NCI-H146 (cell line): ENCODE measurements at regions not wholly inside any gene's neighbourhood (a gene's known extent, or its start where the extent isn't known, plus 50 kb on each side); places are given as distances from the start of the nearest gene placed in this dataset.

Source experiments
- DNase-seq: peaks from one replicate; lab custom pipeline; 2025; lab: John Stamatoyannopoulos, UW

DNA sequence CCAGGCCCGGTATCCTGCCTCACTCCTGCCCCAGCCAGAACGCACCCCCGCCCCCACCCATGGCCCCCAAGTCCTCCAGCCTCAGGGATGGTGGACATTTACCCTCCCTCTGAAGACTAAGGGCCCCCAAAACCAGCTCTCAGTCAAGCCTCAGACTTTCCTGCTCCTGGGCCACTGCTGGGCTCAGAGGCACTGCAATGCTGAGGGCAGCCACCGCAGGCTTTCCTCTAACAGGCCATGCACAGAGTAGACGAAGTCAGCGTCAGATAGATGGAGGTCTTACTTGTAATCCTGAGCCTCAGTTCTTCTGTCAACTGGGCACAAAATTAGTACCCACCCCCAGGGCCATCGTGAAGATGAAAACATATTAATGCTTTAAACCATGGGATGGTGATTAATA is 92.6 kb downstream of the TTC32 start:
- no peak for DNase-seq

DNA sequence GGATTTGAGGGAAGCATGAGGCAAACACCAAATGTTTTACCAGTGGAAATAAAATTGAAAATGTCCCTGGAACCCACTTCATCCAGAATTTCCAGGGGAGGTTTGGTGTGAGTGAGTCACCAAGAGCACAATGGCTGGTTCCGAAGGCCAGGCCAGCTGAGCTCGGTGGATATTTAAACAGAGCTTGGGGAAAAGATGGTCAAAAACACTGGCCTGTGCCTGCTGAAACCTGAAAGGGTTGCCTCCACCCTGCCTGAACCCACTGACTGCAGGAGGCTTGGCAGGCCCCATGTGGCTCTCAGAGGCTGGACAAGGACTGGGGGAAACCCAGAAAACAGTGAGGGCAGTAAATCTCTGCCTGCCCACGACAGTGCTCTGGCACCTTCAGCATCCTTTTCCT is 93.9 kb downstream of the TTC32 start:
- no peak for DNase-seq

DNA sequence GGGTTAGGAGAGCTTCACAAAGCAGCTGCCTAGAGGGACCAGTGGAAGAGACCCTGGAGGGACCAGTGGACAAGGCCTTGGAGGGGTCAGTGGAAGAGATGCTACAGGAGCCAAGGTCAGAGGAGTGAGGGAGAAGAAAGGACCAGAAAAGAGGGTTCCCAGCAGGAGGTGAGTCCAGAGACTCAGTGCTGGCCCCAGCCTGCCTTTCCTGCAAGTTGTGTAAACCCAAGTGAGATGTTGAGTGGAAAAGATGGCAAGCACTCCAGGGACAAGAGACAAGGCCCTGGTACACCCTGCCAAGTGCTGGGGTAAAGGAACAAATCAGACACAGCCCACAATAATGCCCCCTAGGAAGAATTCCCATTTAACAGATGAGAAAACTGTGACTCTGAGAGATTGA is 94.4 kb downstream of the TTC32 start:
- no peak for DNase-seq

DNA sequence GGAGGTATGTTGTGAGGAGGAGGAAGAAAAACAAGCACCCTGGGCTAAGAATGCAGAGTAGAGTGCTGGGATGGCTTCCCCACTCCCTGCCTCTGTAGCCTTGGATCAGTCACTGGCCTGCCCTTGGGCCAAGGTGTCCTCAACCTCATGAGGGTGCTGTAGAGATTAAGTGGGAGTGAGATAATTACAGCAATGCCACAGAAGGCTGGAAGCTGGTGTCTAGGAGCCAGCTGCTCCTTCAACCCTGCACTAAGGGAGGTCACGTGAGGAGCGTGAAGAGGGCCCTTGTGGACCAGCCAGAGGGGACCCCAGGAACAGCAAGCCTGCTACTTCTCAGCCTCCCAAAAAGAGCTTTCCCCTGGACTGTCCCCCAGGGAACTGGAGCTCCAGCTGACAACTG is 95.2 kb downstream of the TTC32 start:
- no peak for DNase-seq

DNA sequence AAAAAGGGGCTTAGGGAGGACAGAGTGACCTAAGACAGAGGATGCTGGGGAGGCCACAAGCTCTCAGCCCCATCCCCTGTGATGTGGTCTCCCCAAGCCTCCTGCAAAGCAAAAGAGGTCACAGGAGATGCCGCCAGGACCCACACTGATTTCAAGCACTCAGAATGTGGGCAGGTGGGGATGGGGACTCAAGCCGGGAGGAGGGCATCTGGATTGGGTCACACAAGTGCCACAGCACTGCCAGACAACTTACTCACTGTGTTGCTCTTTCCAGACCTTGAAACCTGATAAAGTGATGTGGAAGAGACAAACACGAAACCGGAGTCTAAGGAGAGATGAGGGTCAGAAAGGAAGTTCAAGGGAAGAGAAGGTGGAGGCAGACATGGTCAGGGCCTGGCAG is 95.7 kb downstream of the TTC32 start:
- DNase-seq: no peak

DNA sequence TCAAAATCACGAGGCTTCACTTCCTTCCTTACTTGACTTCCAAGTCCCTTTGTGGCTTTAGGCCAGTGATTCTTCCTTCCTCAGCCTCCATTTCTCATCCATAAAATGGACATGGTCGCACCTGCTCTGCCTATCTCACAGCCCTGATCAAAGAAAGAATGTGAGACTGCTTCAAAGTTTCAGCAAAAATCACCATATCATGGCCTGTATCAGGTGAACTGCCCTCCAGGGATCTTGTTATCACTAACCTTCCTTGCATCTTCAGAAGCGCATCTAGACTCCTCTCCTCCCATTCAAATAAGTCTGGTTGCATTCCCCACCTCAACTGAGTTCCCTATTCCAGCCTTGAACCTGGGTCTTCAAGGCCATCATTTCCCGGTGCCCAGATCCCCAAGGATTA is 96.5 kb downstream of the TTC32 start:
- DNase-seq: no peak

DNA sequence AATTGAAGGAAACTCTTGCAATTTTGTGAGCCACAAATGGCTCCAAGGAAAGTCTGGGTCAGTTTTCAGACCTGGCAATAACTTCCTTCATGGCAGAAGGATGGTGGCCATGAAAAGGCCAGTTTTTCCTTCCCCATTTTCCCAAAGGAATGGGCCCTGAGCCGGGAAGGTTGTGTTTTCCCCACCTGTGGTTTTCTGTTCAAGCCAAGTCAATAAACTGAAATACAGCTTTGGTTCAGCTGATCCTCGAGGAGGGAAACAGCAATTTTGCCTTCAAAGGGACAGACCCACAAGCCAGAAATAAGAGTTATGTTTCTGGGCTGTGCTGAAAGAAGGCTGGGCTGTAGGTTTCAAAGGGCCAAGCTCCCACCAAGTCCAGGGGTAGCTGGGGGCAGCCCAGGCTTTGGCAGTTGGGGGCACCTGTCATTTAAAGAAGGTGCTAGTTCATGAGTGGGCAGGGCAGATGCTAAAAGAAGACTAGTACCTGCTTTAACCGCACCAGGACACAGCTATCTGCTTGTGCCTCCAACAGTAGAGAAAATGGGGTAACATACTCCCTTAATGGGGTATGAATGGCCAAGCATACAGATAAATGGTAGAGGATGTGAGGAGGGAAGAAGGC is 97.0 kb downstream of the TTC32 start:
- no peak for DNase-seq

DNA sequence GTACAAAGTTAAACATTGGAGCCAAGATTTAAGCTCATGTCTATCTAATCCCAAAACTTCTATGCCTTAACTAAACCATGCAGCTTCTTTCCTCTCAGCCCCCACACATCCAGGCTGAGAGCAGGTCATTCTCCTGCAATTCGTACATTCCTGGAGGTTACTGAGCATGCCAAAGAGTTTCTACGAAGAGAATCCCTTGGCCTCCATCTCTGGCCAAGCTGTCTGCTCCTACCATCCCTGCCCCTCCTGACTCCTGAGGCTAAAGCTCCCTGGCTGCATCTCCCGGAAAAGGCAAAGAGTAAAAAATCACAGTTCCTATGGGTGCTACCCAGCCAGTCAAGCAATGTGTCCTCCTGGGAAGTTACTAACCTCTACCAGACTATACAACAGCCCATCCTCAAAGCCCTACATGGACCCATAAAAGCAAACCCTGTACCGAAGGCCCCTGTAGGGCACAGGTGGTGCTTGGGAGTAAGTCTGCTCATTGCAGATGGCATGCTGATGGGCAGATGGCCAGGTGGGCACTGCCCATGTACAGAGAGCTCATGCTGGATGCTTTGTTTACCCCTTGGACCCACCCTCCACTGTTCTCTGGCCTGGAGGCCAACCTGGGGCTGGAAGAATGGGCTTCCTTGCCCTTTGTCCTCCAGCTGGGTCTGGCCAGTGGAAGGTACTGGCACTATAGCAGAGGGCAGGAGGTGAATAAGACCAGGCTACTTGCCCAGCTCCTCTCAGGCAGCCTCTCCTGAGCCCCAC is 99.5 kb downstream of the TTC32 start:
- DNase-seq: no peak

DNA sequence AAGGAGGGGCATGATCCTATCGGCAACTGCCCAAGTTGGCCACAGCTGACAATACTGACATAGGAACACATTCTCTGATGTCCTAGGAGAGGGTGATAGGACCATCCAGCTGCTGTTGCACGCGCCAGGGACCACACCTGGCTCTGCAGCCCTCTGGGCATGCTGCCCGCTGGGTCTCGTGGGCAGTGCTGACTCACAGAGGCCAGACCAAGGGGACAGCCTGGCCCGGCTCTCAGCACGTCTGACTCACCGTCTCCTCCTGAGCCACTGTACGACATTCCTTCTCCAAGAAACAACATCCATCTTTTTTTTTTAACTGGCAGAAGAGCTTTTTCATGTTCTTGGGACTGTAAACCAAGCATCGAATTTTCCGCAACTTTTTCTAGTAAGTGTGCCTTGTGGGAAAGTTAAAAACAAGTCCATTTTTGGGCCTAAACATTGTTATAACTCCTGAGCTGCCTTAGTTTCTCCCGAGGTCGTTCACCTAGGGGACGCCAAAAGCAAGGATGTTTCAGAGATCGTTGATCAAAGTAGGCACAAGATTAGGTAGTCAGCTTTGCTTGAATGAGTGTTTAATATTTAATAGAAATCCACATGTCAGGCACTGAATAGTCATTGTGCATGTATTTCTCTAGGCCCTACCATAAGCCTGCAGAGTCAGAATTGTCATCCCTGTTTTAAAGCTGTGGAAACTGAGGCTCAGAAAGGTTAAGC is 100.3 kb downstream of the TTC32 start:
- no peak for DNase-seq

DNA sequence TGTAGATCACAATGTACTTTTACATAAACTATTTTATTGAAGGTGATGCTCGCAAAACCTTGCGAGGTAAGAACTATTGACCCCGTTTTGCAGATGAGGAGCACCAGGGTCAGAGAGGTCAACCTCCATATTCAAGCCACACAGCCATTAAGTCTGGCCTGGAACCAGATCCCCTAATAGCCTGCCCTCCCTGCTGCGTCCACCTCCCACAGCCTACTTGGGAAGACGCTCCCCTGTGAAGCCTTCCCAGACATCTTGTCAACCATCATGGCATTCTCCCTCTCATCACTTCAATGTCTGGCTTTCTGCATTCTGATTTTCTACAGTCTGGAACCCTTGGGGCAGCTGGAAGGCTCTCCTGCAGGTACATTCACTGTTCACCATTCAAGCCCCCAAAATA is 101.0 kb downstream of the TTC32 start:
- DNase-seq: no peak

DNA sequence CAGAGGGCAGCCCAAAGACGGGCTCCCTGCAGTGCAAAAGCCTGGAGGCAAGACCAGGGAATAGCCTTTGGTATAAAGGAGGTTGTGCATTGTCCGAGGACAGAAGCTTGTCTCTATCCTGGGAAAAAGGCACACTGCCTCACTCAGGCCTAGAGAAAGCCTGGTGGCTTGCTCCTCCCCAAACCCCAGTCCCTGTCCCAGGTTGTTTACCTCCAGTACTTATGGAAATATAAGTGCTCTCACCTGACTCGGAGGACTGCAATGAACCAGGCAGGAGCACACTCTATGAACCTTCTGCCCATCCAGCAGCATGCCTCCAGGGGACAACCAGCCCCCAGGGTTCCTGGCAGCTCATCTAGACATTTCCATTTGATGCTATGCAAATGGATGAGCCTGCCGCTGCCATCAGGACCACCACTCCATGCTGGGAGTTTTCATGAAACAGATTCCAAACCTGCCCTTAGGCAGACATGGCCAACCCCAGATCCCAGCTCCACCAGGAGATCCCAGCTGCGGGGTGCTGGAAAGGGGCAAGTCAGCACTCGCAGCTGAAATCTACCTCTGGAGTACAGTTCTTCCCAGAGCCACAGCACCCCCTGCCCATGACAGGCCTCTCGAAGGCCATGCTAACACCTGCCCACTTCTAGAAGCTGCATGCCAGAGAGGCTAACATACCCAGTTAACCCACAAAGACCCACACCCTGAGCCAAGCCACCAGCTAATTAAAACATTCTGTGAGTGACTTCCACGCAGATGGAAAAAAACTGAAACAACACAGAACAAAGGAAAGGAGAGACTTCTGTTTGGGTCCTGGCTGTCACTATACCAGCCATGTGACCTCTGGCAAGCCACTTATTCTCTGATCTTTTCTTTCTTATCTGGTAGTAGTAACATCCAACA is 101.7 kb downstream of the TTC32 start:
- no peak for DNase-seq

DNA sequence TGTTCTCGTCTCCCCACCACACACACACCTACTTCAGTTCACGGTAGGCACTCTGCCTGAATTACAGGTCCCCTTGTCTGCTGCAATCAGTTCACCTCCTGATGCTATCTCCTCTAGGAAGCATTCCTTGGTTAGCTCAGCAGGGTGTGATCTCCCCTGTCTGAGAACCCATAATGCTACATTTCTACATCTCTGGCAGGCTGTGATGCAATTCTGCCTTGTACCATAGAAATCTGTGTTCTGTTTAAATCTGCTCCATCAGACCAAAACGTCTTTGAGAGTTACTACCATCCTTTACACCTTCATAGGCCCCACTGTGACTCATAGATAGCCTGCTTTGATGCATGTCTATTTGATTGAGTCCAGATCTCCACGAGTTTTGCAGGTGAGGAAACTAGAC is 103.9 kb downstream of the TTC32 start:
- DNase-seq: no peak

DNA sequence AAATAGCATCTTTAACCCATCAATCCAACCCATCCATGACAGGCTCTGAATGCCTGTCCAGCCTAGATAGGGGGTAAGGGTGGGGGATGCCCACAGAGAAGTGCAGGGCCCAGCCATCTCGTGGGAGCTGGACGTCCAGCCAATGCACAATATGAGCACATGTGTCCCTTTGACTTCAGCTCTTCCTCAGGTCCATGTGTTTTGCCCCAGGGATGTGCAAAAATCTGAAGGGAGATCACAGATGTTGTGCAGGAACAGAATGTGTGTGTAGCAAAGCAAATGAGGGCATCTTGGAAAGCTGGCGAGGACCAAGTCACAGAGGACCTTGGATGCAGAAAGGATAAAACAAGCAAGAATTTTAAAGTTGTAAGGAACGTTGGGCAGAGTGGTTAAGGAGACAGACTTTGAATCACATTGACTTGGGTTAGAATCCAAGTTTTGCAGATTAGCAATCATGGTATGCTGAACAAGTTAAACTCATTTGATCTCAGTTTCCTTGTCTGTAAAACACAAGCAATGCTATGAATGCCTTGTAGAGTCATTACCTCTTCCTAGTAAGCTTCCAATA is 104.5 kb downstream of the TTC32 start:
- no peak for DNase-seq

DNA sequence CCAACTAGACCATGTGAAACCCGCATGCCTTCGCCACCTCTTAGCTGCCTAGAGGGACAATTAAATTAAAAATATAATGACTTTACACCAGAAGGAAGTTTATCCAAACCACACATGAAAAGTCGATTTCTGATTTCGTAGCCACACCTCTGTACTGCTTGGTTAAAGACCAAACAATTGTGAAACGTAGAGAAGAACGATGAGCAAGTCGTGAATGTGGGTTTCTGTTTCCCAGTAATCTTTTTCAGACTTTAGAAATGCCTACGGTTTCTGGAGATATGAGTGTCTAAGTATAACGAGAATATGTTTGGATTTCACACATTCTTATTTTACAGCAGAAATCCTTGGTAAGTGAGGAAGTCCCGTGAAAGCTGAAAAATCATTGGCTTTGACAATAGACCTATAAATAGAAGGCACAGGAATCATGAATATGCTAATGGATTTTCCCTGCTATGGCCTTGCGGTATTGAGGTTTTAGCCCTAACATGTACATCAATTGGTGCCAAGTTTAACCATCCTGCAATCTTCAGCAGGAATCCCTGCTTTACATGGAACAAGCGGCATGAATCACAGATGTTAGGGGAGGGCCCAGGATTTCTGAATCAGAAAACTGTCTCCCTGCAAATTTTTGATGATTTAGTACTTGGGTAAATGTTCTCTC is 105.6 kb downstream of the TTC32 start:
- DNase-seq: no peak

DNA sequence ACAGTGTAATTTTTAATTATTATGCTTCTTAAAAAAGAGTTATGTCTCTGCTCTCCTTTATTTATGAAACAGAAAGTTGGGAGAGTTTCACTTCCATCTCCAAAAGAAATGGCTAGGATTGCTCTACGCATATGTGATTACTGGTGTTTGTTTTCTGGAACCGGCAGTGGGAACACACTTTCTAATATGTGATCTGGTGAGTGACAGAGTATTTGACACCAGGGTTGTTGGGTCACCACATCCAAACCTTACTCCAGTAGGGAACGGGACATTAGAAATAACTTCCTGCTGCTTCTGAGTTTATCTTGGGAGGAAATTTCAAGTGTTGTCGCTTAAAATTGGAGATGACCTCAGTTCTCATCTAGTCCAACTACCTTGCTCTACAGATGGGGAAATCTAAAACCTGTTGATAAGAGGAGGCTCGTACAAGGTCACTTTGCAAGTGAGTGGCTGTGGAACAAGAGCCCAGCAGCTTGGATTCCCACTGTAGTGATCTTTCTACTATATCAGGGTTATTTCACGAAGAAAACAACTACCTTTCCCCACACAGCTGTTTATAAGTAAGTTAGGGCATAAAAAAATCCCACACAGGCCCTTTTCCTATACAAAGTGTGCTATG is 108.5 kb downstream of the TTC32 start:
- no peak for DNase-seq

DNA sequence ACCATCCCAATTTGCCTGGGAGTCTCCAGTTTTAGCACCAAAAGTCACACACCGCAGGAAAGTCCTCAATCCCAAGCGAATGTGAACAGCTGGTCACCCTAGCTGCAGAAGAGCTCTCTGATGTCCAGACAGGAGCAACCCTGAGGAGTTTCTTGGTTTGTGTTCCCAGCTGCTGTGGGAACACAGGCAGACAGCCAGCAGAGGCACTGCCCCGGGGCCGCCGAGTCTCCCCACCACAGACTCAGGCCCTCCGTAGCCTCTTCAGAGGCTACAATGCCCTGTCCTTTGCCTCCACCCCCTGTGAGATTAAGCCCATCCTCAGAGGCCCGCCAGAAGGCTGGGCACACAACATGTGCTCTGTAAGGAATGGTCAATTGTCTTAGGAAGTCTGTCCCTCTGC is 111.5 kb downstream of the TTC32 start:
- DNase-seq: no peak

DNA sequence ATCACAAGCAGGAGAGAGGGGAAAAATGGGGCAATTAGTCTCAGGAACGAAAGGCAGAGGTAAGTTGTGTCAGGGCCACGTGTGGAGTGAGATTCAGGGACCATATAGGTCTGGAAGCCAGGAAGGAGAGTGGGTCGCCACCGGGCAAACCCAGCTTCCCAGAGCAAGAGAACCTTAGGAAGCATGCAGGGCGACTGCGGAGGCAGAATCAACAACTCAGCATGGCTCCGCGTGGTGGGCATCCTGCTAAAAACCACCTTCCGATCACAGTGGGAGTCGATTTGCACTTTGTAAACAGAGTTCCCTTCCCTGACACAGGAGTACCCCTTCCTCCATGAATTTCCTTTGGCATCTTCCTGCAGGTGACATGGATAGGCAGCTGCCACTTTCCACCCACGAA is 114.6 kb downstream of the TTC32 start:
- DNase-seq: no peak

DNA sequence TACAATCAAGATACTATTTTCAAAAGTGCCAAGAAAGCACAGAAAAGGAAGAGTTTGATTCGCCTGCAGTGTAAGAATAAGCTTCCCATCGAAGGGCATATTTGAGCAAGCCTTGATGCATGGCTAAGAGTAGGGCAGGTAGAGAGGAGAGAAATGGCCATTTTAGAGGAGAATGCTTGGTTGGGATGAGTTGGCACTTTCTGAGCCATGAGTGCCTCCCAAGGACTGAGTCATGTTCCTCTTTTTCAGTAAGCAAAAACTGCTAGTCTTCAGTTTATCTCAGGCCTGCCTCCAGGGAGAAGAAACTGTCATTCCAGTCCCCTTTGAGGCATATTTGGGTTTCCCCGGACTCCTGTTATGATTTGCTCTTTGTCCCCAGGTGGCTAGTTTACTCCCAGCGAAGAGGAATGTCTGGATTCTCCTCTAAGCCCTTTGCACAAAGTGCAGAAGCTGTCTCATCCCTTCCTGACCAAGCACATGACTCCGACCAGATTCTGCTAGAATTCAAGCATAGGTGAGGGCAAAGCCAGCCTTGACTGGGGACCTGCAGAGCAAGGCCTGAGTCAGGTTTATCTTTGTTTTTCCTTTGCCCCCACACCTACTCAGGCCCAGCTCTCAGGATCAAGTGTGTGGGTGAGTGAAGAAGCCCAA is 115.2 kb downstream of the TTC32 start:
- DNase-seq: no peak

DNA sequence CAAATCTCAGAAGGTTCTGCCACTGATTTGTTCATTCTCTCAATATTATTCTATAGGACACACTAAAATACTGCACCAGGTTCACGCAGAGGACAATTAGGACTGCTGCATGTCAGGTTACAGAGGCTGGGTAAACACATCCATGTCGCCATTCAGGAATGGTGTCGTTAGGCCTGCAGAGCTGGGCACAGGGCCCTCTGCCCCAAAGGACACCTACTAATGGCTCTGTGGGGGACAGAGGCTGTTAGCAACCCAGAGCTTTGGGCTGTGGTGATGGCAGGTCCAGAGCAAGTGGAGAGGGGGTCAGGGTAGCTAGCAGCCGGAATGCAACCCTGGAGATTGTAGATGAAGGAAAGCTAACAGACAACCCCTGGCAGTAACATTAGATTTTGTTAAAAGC is 115.9 kb downstream of the TTC32 start:
- DNase-seq: no peak

DNA sequence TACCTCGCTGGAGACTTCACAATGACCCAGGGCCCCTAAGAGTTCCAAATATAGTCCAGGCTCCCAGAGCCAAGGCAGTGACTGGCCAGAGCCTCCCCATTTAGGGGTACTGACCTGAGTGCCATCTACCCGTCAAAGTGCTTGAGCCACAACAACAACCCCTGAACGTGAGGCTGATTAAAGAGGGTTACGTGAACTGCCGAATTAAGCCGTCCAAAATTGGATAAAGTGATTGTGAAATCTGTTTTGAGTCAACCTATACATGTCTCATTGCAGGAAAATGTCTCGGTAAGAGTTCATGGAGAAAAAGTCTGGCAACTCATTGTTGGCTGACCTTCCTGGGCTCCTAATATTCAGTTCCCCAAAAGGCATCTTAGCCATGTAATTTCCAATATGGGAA is 116.3 kb downstream of the TTC32 start:
- DNase-seq: no peak

DNA sequence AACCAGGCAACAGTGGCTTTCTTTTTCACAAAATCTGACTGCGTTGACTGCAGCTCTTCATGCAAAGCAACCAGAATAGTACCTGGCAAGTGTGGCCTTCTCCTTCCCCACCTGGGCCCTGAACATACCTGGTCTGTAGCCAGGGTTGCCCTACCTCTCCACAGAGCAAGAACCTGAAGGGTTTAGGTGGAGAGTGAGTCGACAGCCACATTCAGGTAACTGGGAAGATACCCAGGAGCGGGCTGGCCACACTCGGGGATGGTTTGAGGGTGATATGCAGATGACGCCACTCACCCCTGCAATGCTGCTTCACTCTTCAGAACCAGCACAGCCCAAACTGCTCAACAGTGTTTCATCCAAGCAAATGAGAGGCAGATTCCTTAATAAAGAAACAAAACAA is 117.3 kb downstream of the TTC32 start:
- DNase-seq: no peak
